Uterus (tissue), 3 donors: ENCODE measurements at regions not wholly inside any gene's neighbourhood (a gene's known extent, or its start where the extent isn't known, plus 50 kb on each side); places are given as distances from the start of the nearest gene placed in this dataset.
"Not testable (repeated sequence)": the region's sequence is repeated elsewhere in the genome, so short reads cannot be mapped to it uniquely, and the experiment has no call there.

Experiments used
- DNase-seq, 2 donors: peaks; one replicate each; pipeline ENCODE4 v3.0.0-alpha.2; 2019 to 2020
- H3K27ac ChIP-seq, 2 donors: fragments of 200-600 bp; sonication (generic); 1 replicate in 1 of 2; 2 replicates in 1 of 2; pipeline ENCODE4 v1.5.1; 2016 to 2018
- H3K27me3 ChIP-seq, 2 donors: fragments of 200-600 bp; sonication (generic); one replicate each; pipeline ENCODE4 v1.5.1; 2018 to 2019; ENCODE audit warnings: control low read depth in 1 of 2
- H3K36me3 ChIP-seq, 2 donors: fragments of 200-600 bp; sonication (generic); one replicate each; pipeline ENCODE4 v1.5.1; 2019; ENCODE audit warnings: control low read depth in 1 of 2
- H3K4me1 ChIP-seq, 2 donors: fragments of 200-600 bp; sonication (generic); one replicate each; pipeline ENCODE4 v1.5.1; 2018 to 2019; ENCODE audit warnings: control low read depth in 1 of 2
- H3K4me3 ChIP-seq, 2 donors: fragments of 200-600 bp; sonication (generic); 1 replicate in 1 of 2; 2 replicates in 1 of 2; pipeline ENCODE4 v1.5.1; 2018 to 2019; ENCODE audit warnings: mild to moderate bottlenecking in 1 of 2
- H3K9me3 ChIP-seq, 2 donors: fragments of 200-600 bp; sonication (generic); one replicate each; pipeline ENCODE4 v1.5.1; 2019; ENCODE audit warnings: control low read depth in 1 of 2
- CTCF ChIP-seq, 4 experiments: fragments of 200-600 bp in 2 of 4; fragments of 450-650 bp in 2 of 4; sonication (generic) in 2 of 4; IDR thresholded peaks; one replicate each; pipeline ENCODE4 v1.5.1; 2016 to 2019; ENCODE audit warnings: antibody characterized with exemption in 4 of 4, mild to moderate bottlenecking in 2 of 4, moderate library complexity in 1 of 4
- POLR2A ChIP-seq, 2 donors: fragments of 450-650 bp; IDR thresholded peaks; one replicate each; pipeline ENCODE4 v1.6.1; 2016; ENCODE audit warnings: antibody characterized with exemption in 2 of 2, mild to moderate bottlenecking in 1 of 2, moderate library complexity in 1 of 2
- intact Hi-C: fragments of 100-400 bp; cut with DNase I; formaldehyde crosslinking; loops from one replicate; pipeline ENCODE4 v1.15.1; 2023; ENCODE audit warnings: low total_unique reads
- donor health status: DM: yes; HTN: yes; CAD: no.

- Histone ChIP-seq H3K4me1 (peaks cover 0 to 3% of the 10 kb centered on the region in 2 donors), H3K36me3 (no peaks in the 10 kb centered on the region), H3K9me3 (no peaks in the 10 kb centered on the region), H3K27ac (no peak overlapping the region), H3K27me3 (no peaks in the 10 kb centered on the region), H3K4me3 (no peak overlapping the region)
- TF ChIP-seq CTCF (IDR thresholded peaks at IDR 0.05), result no peak
- no peak for TF ChIP-seq POLR2A (IDR thresholded peaks at IDR 0.05)
- DNase-seq, result no peak
- intact Hi-C loops, result no loop called here
Observed at GRCh38 chr2:128611421-128612320, 293.0 kb upstream of the HS6ST1 start.

- no peak overlapping the region for H3K27ac ChIP-seq
- TF ChIP-seq CTCF (IDR thresholded peaks at IDR 0.05) (no peak), POLR2A (IDR thresholded peaks at IDR 0.05) (no peak)
- no peak for DNase-seq
- H3K27me3 ChIP-seq, result no peaks in the 10 kb centered on the region
- H3K4me3 ChIP-seq, result no peak overlapping the region
- no peaks in the 10 kb centered on the region for H3K36me3 ChIP-seq
- peaks cover 0 to 3% of the 10 kb centered on the region in 2 donors for H3K4me1 ChIP-seq
- intact Hi-C loops, result no loop called here
- H3K9me3 ChIP-seq, result no peaks in the 10 kb centered on the region
Observed at GRCh38 chr2:128612628-128613027, 294.0 kb upstream of the HS6ST1 start.

GRCh38 chr2:128613351-128613750 lies 294.7 kb upstream of the HS6ST1 start:
- no peak for DNase-seq
- no peak overlapping the region for H3K4me3 ChIP-seq
- no peak for TF ChIP-seq POLR2A (IDR thresholded peaks at IDR 0.05)
- TF ChIP-seq CTCF (IDR thresholded peaks at IDR 0.05), result no peak
- peaks cover 0 to under 1% of the 10 kb centered on the region in 2 donors for H3K4me1 ChIP-seq
- intact Hi-C loops, result no loop called here
- no peaks in the 10 kb centered on the region for H3K36me3 ChIP-seq
- no peaks in the 10 kb centered on the region for H3K27me3 ChIP-seq
- H3K9me3 ChIP-seq, result no peaks in the 10 kb centered on the region
- no peak overlapping the region for H3K27ac ChIP-seq

- H3K4me1 ChIP-seq, result no peaks in the 10 kb centered on the region
- H3K36me3 ChIP-seq, result no peaks in the 10 kb centered on the region
- intact Hi-C loops, result no loop called here
- no peak overlapping the region for H3K4me3 ChIP-seq
- no peaks in the 10 kb centered on the region for H3K9me3 ChIP-seq
- DNase-seq, result no peak
- H3K27ac ChIP-seq, result no peak overlapping the region
- no peak for TF ChIP-seq CTCF (IDR thresholded peaks at IDR 0.05)
- TF ChIP-seq POLR2A (IDR thresholded peaks at IDR 0.05), result no peak
- H3K27me3 ChIP-seq, result no peaks in the 10 kb centered on the region
Observed at GRCh38 chr2:128613876-128614275, 295.2 kb upstream of the HS6ST1 start.

GRCh38 chr2:128614907-128615306 lies 296.2 kb upstream of the HS6ST1 start:
- DNase-seq, H3K36me3 ChIP-seq, H3K4me3 ChIP-seq, H3K27me3 ChIP-seq, intact Hi-C loops, H3K9me3 ChIP-seq, H3K27ac ChIP-seq, H3K4me1 ChIP-seq: not testable (repeated sequence)
